WTC11 (cell line): ENCODE measurements at regions not wholly inside any gene's neighbourhood (a gene's known extent, or its start where the extent isn't known, plus 50 kb on each side); places are given as distances from the start of the nearest gene placed in this dataset.

Source experiments
- ATAC-seq: fragments of 200-7000 bp; cut with Tn5 transposase; 2 replicates; pipeline ENCODE4 v1.10.0; 2021; ENCODE audit warnings: mild to moderate bottlenecking, moderate library complexity
- CTCF ChIA-PET: fragments of 300-600 bp; sonication (Branson Sonifier 250); formaldehyde crosslinking; loops from one replicate; lab custom pipeline; 2021; ENCODE audit warnings: antibody characterized with exemption; lab: Charles Lee
- POLR2A ChIA-PET: fragments of 350-600 bp; sonication (Branson Sonifier 250); formaldehyde crosslinking; loops from one replicate; lab custom pipeline; 2021; ENCODE audit warnings: antibody characterized with exemption; lab: Charles Lee
- DNase-seq: peaks from one replicate; pipeline ENCODE4 v3.0.0; 2021; ENCODE audit warnings: low spot score
- H3K27ac Mint-ChIP-seq: 2 replicates; pipeline ENCODE4 v1.8.0; 2021; ENCODE audit warnings: mixed read lengths
- H3K27me3 Mint-ChIP-seq: 2 replicates; pipeline ENCODE4 v1.8.0; 2021; ENCODE audit warnings: low read depth, mild to moderate bottlenecking, moderate library complexity, mixed read lengths
- H3K36me3 Mint-ChIP-seq: 2 replicates; pipeline ENCODE4 v1.8.0; 2021; ENCODE audit warnings: mixed read lengths
- H3K4me1 Mint-ChIP-seq: 2 replicates; pipeline ENCODE4 v1.8.0; 2022; ENCODE audit warnings: mixed read lengths
- H3K4me3 Mint-ChIP-seq: 2 replicates; pipeline ENCODE4 v1.8.0; 2021; ENCODE audit warnings: mild to moderate bottlenecking, moderate library complexity, mixed read lengths
- H3K9me3 Mint-ChIP-seq: 2 replicates; pipeline ENCODE4 v1.8.0; 2021; ENCODE audit warnings: mixed read lengths
- ATF6 ChIP-seq: sonication (generic); formaldehyde crosslinking; IDR thresholded peaks from 2 replicates; pipeline ENCODE4 v1.8.1; 2023; ENCODE audit warnings: mild to moderate bottlenecking, missing genetic modification reagents
- CBFB ChIP-seq: sonication (generic); formaldehyde crosslinking; IDR thresholded peaks from 2 replicates; pipeline ENCODE4 v1.8.1; 2022; ENCODE audit warnings: mild to moderate bottlenecking, low read depth, missing genetic modification reagents
- CDX4 ChIP-seq: fragments of 250-450 bp; sonication (Bioruptor Pico); IDR thresholded peaks from 2 replicates; pipeline ENCODE4 v1.9.0; 2021; ENCODE audit warnings: moderate library complexity, mild to moderate bottlenecking, inconsistent platforms, borderline replicate concordance
- E2F1 ChIP-seq: sonication (generic); formaldehyde crosslinking; IDR thresholded peaks from 2 replicates; pipeline ENCODE4 v1.8.0; 2022; ENCODE audit warnings: mild to moderate bottlenecking, missing genetic modification reagents
- FOXP1 ChIP-seq: sonication (generic); formaldehyde crosslinking; IDR thresholded peaks from 2 replicates; pipeline ENCODE4 v1.8.0; 2022; ENCODE audit warnings: missing genetic modification reagents, mild to moderate bottlenecking, moderate library complexity, borderline replicate concordance
- FOXP4 ChIP-seq: sonication (generic); formaldehyde crosslinking; IDR thresholded peaks from 2 replicates; pipeline ENCODE4 v1.8.0; 2022; ENCODE audit warnings: mild to moderate bottlenecking, missing genetic modification reagents
- GABPB1 ChIP-seq: sonication (generic); formaldehyde crosslinking; IDR thresholded peaks from 2 replicates; pipeline ENCODE4 v1.8.1; 2023; ENCODE audit warnings: mild to moderate bottlenecking, missing genetic modification reagents
- JAZF1 ChIP-seq: fragments of 250-450 bp; sonication (Bioruptor Pico); IDR thresholded peaks from 2 replicates; pipeline ENCODE4 v1.9.0; 2021; ENCODE audit warnings: moderate library complexity, mild to moderate bottlenecking, inconsistent platforms
- JUN ChIP-seq: sonication (generic); formaldehyde crosslinking; IDR thresholded peaks from 2 replicates; pipeline ENCODE4 v1.8.0; 2023; ENCODE audit warnings: mild to moderate bottlenecking, missing genetic modification reagents
- MXD4 ChIP-seq: fragments of 250-450 bp; sonication (Bioruptor Pico); IDR thresholded peaks from 2 replicates; pipeline ENCODE4 v1.8.0; 2021; ENCODE audit warnings: mild to moderate bottlenecking, moderate library complexity, borderline replicate concordance
- PRRX2 ChIP-seq: fragments of 250-450 bp; sonication (Bioruptor Pico); IDR thresholded peaks from 2 replicates; pipeline ENCODE4 v1.8.0; 2021; ENCODE audit warnings: mild to moderate bottlenecking
- RELA ChIP-seq: sonication (generic); formaldehyde crosslinking; IDR thresholded peaks from 2 replicates; pipeline ENCODE4 v1.8.1; 2022; ENCODE audit warnings: missing genetic modification reagents, mild to moderate bottlenecking, borderline replicate concordance
- SOX15 ChIP-seq: fragments of 250-450 bp; sonication (Bioruptor Pico); IDR thresholded peaks from 2 replicates; pipeline ENCODE4 v1.9.0; 2021; ENCODE audit warnings: mild to moderate bottlenecking
- SP1 ChIP-seq: sonication (generic); formaldehyde crosslinking; conservative IDR thresholded peaks from 2 replicates; pipeline ENCODE4 v1.8.1; 2022; ENCODE audit warnings: missing genetic modification reagents
- USF1 ChIP-seq: sonication (generic); formaldehyde crosslinking; IDR thresholded peaks from 2 replicates; pipeline ENCODE4 v1.8.0; 2022; ENCODE audit warnings: mild to moderate bottlenecking, missing genetic modification reagents
- ZNF219 ChIP-seq: sonication (generic); formaldehyde crosslinking; IDR thresholded peaks from 2 replicates; pipeline ENCODE4 v1.8.0; 2023; ENCODE audit warnings: missing genetic modification reagents, mild to moderate bottlenecking, borderline replicate concordance
- ZNF281 ChIP-seq: sonication (generic); formaldehyde crosslinking; IDR thresholded peaks from 2 replicates; pipeline ENCODE4 v1.8.0; 2023; ENCODE audit warnings: mild to moderate bottlenecking, missing genetic modification reagents
- ZSCAN18 ChIP-seq: fragments of 250-450 bp; sonication (Bioruptor Pico); IDR thresholded peaks from 2 replicates; pipeline ENCODE4 v2.1.2; 2022; ENCODE audit warnings: mild to moderate bottlenecking, moderate library complexity

- TF ChIP-seq ZSCAN18 (CRISPR knock-in tag) (no peak), FOXP4 (CRISPR knock-in tag) (no peak), PRRX2 (CRISPR knock-in tag) (no peak), USF1 (CRISPR knock-in tag) (no peak), CDX4 (no peak), JAZF1 (CRISPR knock-in tag) (no peak)
These were observed 147.4 kb upstream of the GPC1 start (continued) for GRCh38 chr2:240288087-240288521.

- H3K27me3 Mint-ChIP-seq, result no peaks in the 10 kb centered on the region
- H3K36me3 Mint-ChIP-seq, result no peaks in the 10 kb centered on the region
- DNase-seq (no peak), ATAC-seq (no peak)
- no peak overlapping the region for H3K27ac Mint-ChIP-seq
- ChIA-PET POLR2A (no interaction called here), CTCF (no interaction called here)
- TF ChIP-seq GABPB1 (CRISPR knock-in tag), result no peak
- no peak for TF ChIP-seq CBFB (CRISPR knock-in tag)
- H3K4me1 Mint-ChIP-seq, result peaks cover 16% of the 10 kb centered on the region
- H3K9me3 Mint-ChIP-seq, result no peaks in the 10 kb centered on the region; the same call in 1 of the 2 replicates
- H3K4me3 Mint-ChIP-seq, result no peak overlapping the region
These were observed 145.6 kb upstream of the GPC1 start for GRCh38 chr2:240289701-240290431.

- ChIA-PET POLR2A (no interaction called here), CTCF (no interaction called here)
- Mint-ChIP-seq H3K36me3 (no peaks in the 10 kb centered on the region), H3K9me3 (no peaks in the 10 kb centered on the region; the same call in 1 of the 2 replicates), H3K4me1 (peaks cover 16% of the 10 kb centered on the region), H3K4me3 (no peak overlapping the region), H3K27ac (no peak overlapping the region), H3K27me3 (no peaks in the 10 kb centered on the region)
- no peak for ATAC-seq
- no peak for DNase-seq
- TF ChIP-seq ZSCAN18 (CRISPR knock-in tag), result no peak
- TF ChIP-seq MXD4, result no peak
- no peak for TF ChIP-seq ZNF281 (CRISPR knock-in tag)
- TF ChIP-seq SP1 (CRISPR knock-in tag), result no peak
- TF ChIP-seq JUN, result no peak
- TF ChIP-seq ZNF219, result no peak
- no peak for TF ChIP-seq RELA (CRISPR knock-in tag)
- TF ChIP-seq E2F1 (CRISPR knock-in tag), result no peak
- no peak for TF ChIP-seq SOX15 (CRISPR knock-in tag)
- TF ChIP-seq FOXP1, result no peak
- no peak for TF ChIP-seq ATF6 (CRISPR knock-in tag)
These were observed 144.8 kb upstream of the GPC1 start for GRCh38 chr2:240290432-240291336.
